Endothelial cell of umbilical vein (primary cell): ENCODE measurements at regions not wholly inside any gene's neighbourhood (a gene's known extent, or its start where the extent isn't known, plus 50 kb on each side); places are given as distances from the start of the nearest gene placed in this dataset.

Experiments
- BruUV-seq: library from RNA; stranded (reverse); fragments of 400-500 nt; replicated peaks from 2 replicates; lab custom pipeline; 2021; lab: Mats Ljungman, UMichigan
- CTCF ChIA-PET: fragments of 300-600, 350-600 bp; sonication (Branson Sonifier 250); formaldehyde crosslinking; loops from one replicate; lab custom pipeline; 2021; ENCODE audit warnings: antibody characterized with exemption, inconsistent platforms; lab: Charles Lee
- POLR2A ChIA-PET: fragments of 300-600, 350-600 bp; sonication (Branson Sonifier 250); formaldehyde crosslinking; loops from one replicate; lab custom pipeline; 2021; ENCODE audit warnings: antibody characterized with exemption, inconsistent platforms; lab: Charles Lee
- DNase-seq: peaks from one replicate; pipeline ENCODE4 v3.0.0-alpha.2; 2011; ENCODE audit warnings: low read depth, low spot score
- FAIRE-seq: peaks from 2 replicates; lab custom pipeline; 2011; peaks lifted over from hg19 to GRCh38; lab: Jason Lieb, UNC
- H2AFZ ChIP-seq: 2 replicates; pipeline ENCODE4 v1.6.0; 2012; ENCODE audit warnings: low read depth, low read length, control low read depth, inconsistent platforms
- H3K27ac ChIP-seq: 2 replicates; pipeline ENCODE4 v1.5.1; 2011; ENCODE audit warnings: low read depth, mild to moderate bottlenecking, control low read depth, low read length, moderate library complexity; ENCODE audit not compliant: insufficient read depth
- H3K27me3 ChIP-seq, 2 experiments: 2 replicates each; pipeline versions ENCODE4 v1.6.0 to v1.6.1; 2011; ENCODE audit warnings: low read length in 2 of 2, mixed read lengths in 1 of 2; ENCODE audit not compliant: control insufficient read depth in 2 of 2, insufficient read depth in 2 of 2
- H3K36me3 ChIP-seq, 2 experiments: 2 replicates in 1 of 2; 3 replicates in 1 of 2; pipeline ENCODE4 v1.5.1; 2011; ENCODE audit warnings: low read length in 2 of 2, mild to moderate bottlenecking in 1 of 2, moderate library complexity in 1 of 2; ENCODE audit not compliant: control insufficient read depth in 2 of 2, insufficient read depth in 2 of 2; ENCODE audit errors: extremely low read depth in 1 of 2
- H3K4me1 ChIP-seq: 3 replicates; pipeline ENCODE4 v1.5.1; 2011; ENCODE audit warnings: mild to moderate bottlenecking, low read length; ENCODE audit not compliant: control insufficient read depth, insufficient read depth; ENCODE audit errors: extremely low read depth
- H3K4me2 ChIP-seq: 2 replicates; pipeline ENCODE4 v1.6.1; 2011; ENCODE audit warnings: low read length, control low read depth, mixed read lengths; ENCODE audit not compliant: insufficient read depth
- H3K4me3 ChIP-seq, 3 experiments: fragments of 200-600 bp in 1 of 3; sonication (generic), shearing (Covaris generic) in 1 of 3; replicated peaks in 1 of 3; 2 replicates each; pipeline ENCODE4 v1.5.1; 2011 to 2016; ENCODE audit warnings: control low read depth in 3 of 3, low read length in 3 of 3, mild to moderate bottlenecking in 2 of 3, inconsistent platforms in 1 of 3, low read depth in 1 of 3, moderate library complexity in 1 of 3; ENCODE audit not compliant: insufficient read depth in 1 of 3
- H3K79me2 ChIP-seq: 2 replicates; pipeline ENCODE4 v1.6.0; 2012; ENCODE audit warnings: low read length, inconsistent platforms; ENCODE audit not compliant: control insufficient read depth, insufficient read depth
- H3K9ac ChIP-seq: replicated peaks from 2 replicates; pipeline ENCODE3; 2011; ENCODE audit warnings: low read length, control low read depth; ENCODE audit not compliant: insufficient read depth; ENCODE audit errors: extremely low read depth
- H3K9me1 ChIP-seq: replicated peaks from 3 replicates; pipeline ENCODE4 v1.6.0; 2011; ENCODE audit warnings: mild to moderate bottlenecking, low read length; ENCODE audit not compliant: control insufficient read depth, insufficient read depth; ENCODE audit errors: extremely low read depth
- H3K9me3 ChIP-seq: replicated peaks from 2 replicates; pipeline ENCODE4 v1.5.1; 2012; ENCODE audit warnings: low read length, inconsistent platforms; ENCODE audit not compliant: control insufficient read depth, insufficient read depth
- H4K20me1 ChIP-seq: replicated peaks from 2 replicates; pipeline ENCODE3; 2011; ENCODE audit warnings: mild to moderate bottlenecking, low read length; ENCODE audit not compliant: control insufficient read depth, insufficient read depth; ENCODE audit errors: extremely low read depth
- EZH2 ChIP-seq: IDR thresholded peaks from 2 replicates; pipeline ENCODE4 v1.6.1; 2012; ENCODE audit warnings: borderline replicate concordance, low read depth, mild to moderate bottlenecking, moderate library complexity, low read length, inconsistent platforms; ENCODE audit not compliant: severe bottlenecking
- FOS ChIP-seq: IDR thresholded peaks from 2 replicates; pipeline ENCODE4 v1.6.1; 2011; ENCODE audit warnings: mild to moderate bottlenecking, low read length, moderate library complexity, borderline replicate concordance; ENCODE audit not compliant: insufficient read depth
- GATA2 ChIP-seq: IDR thresholded peaks from 2 replicates; pipeline ENCODE4 v1.7.0; 2011; ENCODE audit warnings: low read depth, mild to moderate bottlenecking, moderate library complexity, mixed read lengths, low read length; ENCODE audit not compliant: insufficient read length, insufficient read depth
- JUN ChIP-seq: IDR thresholded peaks from 2 replicates; pipeline ENCODE4 v1.6.1; 2011; ENCODE audit warnings: borderline replicate concordance, low read depth; ENCODE audit not compliant: insufficient read length, insufficient read depth
- MYC ChIP-seq: IDR thresholded peaks from one replicate; pipeline ENCODE4 v1.6.1; 2011; ENCODE audit warnings: mild to moderate bottlenecking, low read depth, low read length
- POLR2A ChIP-seq: IDR thresholded peaks from 2 replicates; pipeline ENCODE4 v1.6.1; 2012; ENCODE audit warnings: low read depth, mild to moderate bottlenecking, control low read depth, low read length
- POLR2AphosphoS5 ChIP-seq: IDR thresholded peaks from 2 replicates; pipeline ENCODE4 v1.6.1; 2012; ENCODE audit warnings: low read depth, mild to moderate bottlenecking, control low read depth, low read length, moderate library complexity; ENCODE audit not compliant: insufficient read depth
- dilution Hi-C: fragments of 300-500 bp; cut with MboI; formaldehyde crosslinking; loops from one replicate; pipeline ENCODE4 v1.15.0; 2019; ENCODE audit warnings: low sequenced_read_pairs; ENCODE audit not compliant: extremely low pct_ligation_motif_present
- intact Hi-C: fragments of 100-400 bp; cut with micrococcal nuclease; formaldehyde crosslinking; loops from one replicate; pipeline ENCODE4 v1.10.0; 2022
- TF ChIP-seq, protein P1 (sequence below), 2 donors: IDR thresholded peaks; 1 replicate in 1 of 2; 2 replicates in 1 of 2; pipeline ENCODE4 v1.5.1; 2011; ENCODE audit warnings: low read length in 2 of 2, mild to moderate bottlenecking in 2 of 2, moderate library complexity in 2 of 2, control low read depth in 1 of 2, inconsistent platforms in 1 of 2, low read depth in 1 of 2; ENCODE audit not compliant: insufficient read depth in 1 of 2; ENCODE audit errors: extremely low read depth in 1 of 2
- TF ChIP-seq, protein P2 (sequence below): IDR thresholded peaks from 2 replicates; pipeline ENCODE4 v1.6.1; 2011; ENCODE audit not compliant: insufficient read depth, insufficient read length

DNA sequence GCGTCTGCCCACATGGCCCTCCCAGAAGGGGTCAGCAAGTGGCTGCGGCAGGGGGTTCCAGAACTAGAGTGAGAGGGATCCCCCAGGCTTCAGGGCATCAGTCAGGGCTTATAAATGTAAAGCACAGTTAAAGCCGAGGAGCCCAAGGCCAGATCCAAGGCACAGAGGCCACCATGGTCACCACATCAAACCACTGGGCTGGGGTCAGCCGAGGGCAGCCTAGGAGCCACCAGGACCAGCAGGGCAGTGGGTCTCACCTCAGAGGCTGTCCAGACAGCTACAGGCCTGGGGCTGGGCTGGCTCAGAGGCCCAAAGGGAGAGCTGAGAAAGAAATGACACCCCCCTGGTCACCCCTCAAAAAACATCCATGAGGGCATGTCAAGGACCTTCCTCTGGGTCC lies 188.5 kb downstream of the INHBB start:
- no peaks in the 10 kb centered on the region for H3K79me2 ChIP-seq
- POLR2A ChIA-PET = no interaction called here
- dilution Hi-C loops (no loop called here), intact Hi-C loops (no loop called here)
- H4K20me1 ChIP-seq = no peaks in the 10 kb centered on the region
- no peak overlapping the region for H3K4me3 ChIP-seq
- no peaks in the 10 kb centered on the region for H3K36me3 ChIP-seq
- TF ChIP-seq, protein P1, sequence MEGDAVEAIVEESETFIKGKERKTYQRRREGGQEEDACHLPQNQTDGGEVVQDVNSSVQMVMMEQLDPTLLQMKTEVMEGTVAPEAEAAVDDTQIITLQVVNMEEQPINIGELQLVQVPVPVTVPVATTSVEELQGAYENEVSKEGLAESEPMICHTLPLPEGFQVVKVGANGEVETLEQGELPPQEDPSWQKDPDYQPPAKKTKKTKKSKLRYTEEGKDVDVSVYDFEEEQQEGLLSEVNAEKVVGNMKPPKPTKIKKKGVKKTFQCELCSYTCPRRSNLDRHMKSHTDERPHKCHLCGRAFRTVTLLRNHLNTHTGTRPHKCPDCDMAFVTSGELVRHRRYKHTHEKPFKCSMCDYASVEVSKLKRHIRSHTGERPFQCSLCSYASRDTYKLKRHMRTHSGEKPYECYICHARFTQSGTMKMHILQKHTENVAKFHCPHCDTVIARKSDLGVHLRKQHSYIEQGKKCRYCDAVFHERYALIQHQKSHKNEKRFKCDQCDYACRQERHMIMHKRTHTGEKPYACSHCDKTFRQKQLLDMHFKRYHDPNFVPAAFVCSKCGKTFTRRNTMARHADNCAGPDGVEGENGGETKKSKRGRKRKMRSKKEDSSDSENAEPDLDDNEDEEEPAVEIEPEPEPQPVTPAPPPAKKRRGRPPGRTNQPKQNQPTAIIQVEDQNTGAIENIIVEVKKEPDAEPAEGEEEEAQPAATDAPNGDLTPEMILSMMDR (IDR thresholded peaks at IDR 0.05; ENCODE audit: extremely low read depth in 1 of 2, insufficient read depth in 1 of 2, low read depth in 1 of 2, low read length in 2 of 2) = no peak
- TF ChIP-seq POLR2A = no peak
- no peak for TF ChIP-seq GATA2
- TF ChIP-seq EZH2 = no peak
- no peak for TF ChIP-seq JUN
- TF ChIP-seq, protein P2, sequence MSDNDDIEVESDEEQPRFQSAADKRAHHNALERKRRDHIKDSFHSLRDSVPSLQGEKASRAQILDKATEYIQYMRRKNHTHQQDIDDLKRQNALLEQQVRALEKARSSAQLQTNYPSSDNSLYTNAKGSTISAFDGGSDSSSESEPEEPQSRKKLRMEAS = no peak
- TF ChIP-seq FOS = no peak
- TF ChIP-seq POLR2AphosphoS5 = no peak
- TF ChIP-seq MYC = no peak
- no TSS peak for BruUV-seq
- no peaks in the 10 kb centered on the region for H3K4me1 ChIP-seq
- CTCF ChIA-PET = interaction anchor here (1.3 to 1.4 kb wide), 2 partner anchors 12 to 13 kb away, joined by 3 to 4 read pairs; no protein-coding TSS in a partner anchor
- H3K9me3 ChIP-seq = no peaks in the 10 kb centered on the region
- peaks cover 6 to 7% of the 10 kb centered on the region in 2 experiments for H3K27me3 ChIP-seq
- H3K9ac ChIP-seq = no peak overlapping the region
- H3K27ac ChIP-seq = no peak overlapping the region
- no peak overlapping the region for H2AFZ ChIP-seq
- DNase-seq = no peak
- H3K4me2 ChIP-seq = no peak overlapping the region
- no peak for FAIRE-seq
- H3K9me1 ChIP-seq = no peaks in the 10 kb centered on the region
